PC-9 (cell line): ENCODE measurements at regions not wholly inside any gene's neighbourhood (a gene's known extent, or its start where the extent isn't known, plus 50 kb on each side); places are given as distances from the start of the nearest gene placed in this dataset.

Experiments used
- BruUV-seq: library from RNA; stranded (reverse); fragments of 400-500 nt; replicated peaks from 2 replicates; lab custom pipeline; 2021; lab: Mats Ljungman, UMichigan
- CTCF ChIA-PET: fragments of 300-600 bp; sonication (Branson Sonifier 250); formaldehyde crosslinking; loops from one replicate; lab custom pipeline; 2022; ENCODE audit warnings: antibody characterized with exemption; lab: Charles Lee
- POLR2A ChIA-PET: fragments of 300-600 bp; sonication (Branson Sonifier 250); formaldehyde crosslinking; loops from one replicate; lab custom pipeline; 2022; ENCODE audit warnings: antibody characterized with exemption; ENCODE audit not compliant: unreplicated experiment; lab: Charles Lee
- DNase-seq, 2 experiments: peaks; one replicate each; pipeline versions ENCODE4 v3.0.0 to v3.0.0-alpha.2; 2015 to 2022; ENCODE audit warnings: mixed read lengths in 1 of 2
- H2AFZ ChIP-seq: fragments of 200-600 bp; sonication (generic); 2 replicates; pipeline ENCODE4 v1.8.1; 2017; ENCODE audit warnings: antibody characterized with exemption
- H3F3A ChIP-seq: fragments of 200-600 bp; sonication (generic); 2 replicates; pipeline ENCODE4 v1.8.1; 2017; ENCODE audit warnings: antibody characterized with exemption, mild to moderate bottlenecking, low read depth; ENCODE audit not compliant: insufficient read depth
- H3K27ac ChIP-seq: fragments of 200-600 bp; sonication (generic); 2 replicates; pipeline ENCODE4 v1.6.1; 2016; ENCODE audit warnings: mixed run types
- H3K27me3 ChIP-seq: fragments of 200-600 bp; sonication (generic); 2 replicates; pipeline ENCODE4 v1.6.1; 2016; ENCODE audit warnings: low read depth, mixed run types; ENCODE audit not compliant: insufficient read depth
- H3K36me3 ChIP-seq: fragments of 200-600 bp; sonication (generic); 2 replicates; pipeline ENCODE4 v1.6.1; 2016; ENCODE audit warnings: low read depth, mixed run types
- H3K4me1 ChIP-seq: fragments of 200-600 bp; sonication (generic); replicated peaks from 2 replicates; pipeline ENCODE4 v1.6.1; 2016; ENCODE audit warnings: mixed run types; ENCODE audit not compliant: insufficient read depth
- H3K4me2 ChIP-seq: fragments of 200-600 bp; sonication (generic); 2 replicates; pipeline ENCODE4 v1.6.1; 2017; ENCODE audit warnings: mixed run types
- H3K4me3 ChIP-seq: fragments of 200-600 bp; sonication (generic); 2 replicates; pipeline ENCODE4 v1.6.1; 2016; ENCODE audit warnings: mixed run types
- H3K79me2 ChIP-seq: fragments of 200-600 bp; sonication (generic); 2 replicates; pipeline ENCODE4 v1.6.1; 2017; ENCODE audit warnings: low read depth, mixed run types
- H3K9me2 ChIP-seq: fragments of 200-600 bp; sonication (generic); 2 replicates; pipeline ENCODE4 v1.8.1; 2017; ENCODE audit warnings: mild to moderate bottlenecking; ENCODE audit not compliant: insufficient read depth
- H3K9me3 ChIP-seq: fragments of 200-600 bp; sonication (generic); 2 replicates; pipeline ENCODE4 v1.8.1; 2016; ENCODE audit warnings: low read depth; ENCODE audit not compliant: insufficient read depth
- H4K20me1 ChIP-seq: fragments of 200-600 bp; sonication (generic); 2 replicates; pipeline ENCODE4 v1.8.1; 2017; ENCODE audit not compliant: insufficient read depth
- EZH2 ChIP-seq: fragments of 200-600 bp; sonication (generic); IDR thresholded peaks from 2 replicates; pipeline ENCODE4 v1.8.0; 2017; ENCODE audit warnings: antibody characterized with exemption, low read depth
- intact Hi-C: fragments of 100-400 bp; cut with micrococcal nuclease; formaldehyde crosslinking; loops from one replicate; pipeline ENCODE4 v1.10.0; 2022; ENCODE audit not compliant: unreplicated experiment
- TF ChIP-seq, protein P1 (sequence below): fragments of 200-600 bp; sonication (generic); conservative IDR thresholded peaks from 2 replicates; pipeline ENCODE4 v1.6.1; 2017; ENCODE audit warnings: mixed run types, antibody characterized with exemption, mild to moderate bottlenecking, moderate library complexity

DNA sequence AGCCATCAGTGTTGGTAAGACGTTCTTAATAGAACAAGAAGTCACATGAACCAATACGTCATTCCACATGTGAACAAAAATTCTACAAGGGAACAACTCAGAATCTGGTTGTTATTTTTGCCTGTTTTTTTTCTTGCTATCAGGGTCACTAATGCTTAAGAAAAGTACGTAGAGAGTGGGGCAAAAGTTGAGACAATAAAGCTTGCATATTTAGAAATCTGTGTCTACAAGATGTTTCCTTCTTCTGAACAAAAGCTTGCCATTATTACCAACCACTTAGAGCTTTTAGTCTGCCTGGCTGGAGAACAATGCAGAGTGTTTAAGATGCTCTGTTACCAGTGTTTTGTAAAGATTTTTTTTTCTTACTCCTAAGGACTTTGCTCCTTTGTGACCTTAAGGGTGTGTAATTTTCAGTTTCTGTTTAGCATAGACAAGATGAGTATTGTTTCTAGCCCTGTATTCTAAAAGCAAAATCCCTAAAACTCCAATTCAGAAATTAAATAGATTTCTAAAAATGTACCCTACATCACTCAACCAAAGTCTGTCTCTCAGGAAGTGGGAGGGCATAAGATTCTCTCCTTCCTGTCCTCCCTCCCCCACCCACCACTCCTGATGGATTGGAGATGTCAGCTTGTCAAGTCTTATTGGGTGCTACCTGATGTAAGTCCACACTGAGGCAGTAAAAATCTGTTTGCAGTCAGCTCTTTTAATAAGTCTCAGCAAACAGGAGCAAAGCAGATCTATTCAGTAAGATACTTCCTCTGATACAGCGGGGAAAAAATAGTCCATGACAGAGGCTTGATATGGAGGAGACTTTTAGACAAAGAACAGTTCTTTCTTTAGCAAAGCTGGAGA is 267.6 kb downstream of the GRIN2B start:
- H3K9me2 ChIP-seq = no peaks in the 10 kb centered on the region
- no peaks in the 10 kb centered on the region for H3K9me3 ChIP-seq
- no peaks in the 10 kb centered on the region for H3K27me3 ChIP-seq
- H3K4me3 ChIP-seq = no peak overlapping the region
- H3K79me2 ChIP-seq = no peaks in the 10 kb centered on the region
- no peaks in the 10 kb centered on the region for H3K4me1 ChIP-seq
- no peak overlapping the region for H3K27ac ChIP-seq
- H2AFZ ChIP-seq = no peak overlapping the region
- BruUV-seq = no TSS peak
- no peaks in the 10 kb centered on the region for H3F3A ChIP-seq
- intact Hi-C loops = no loop called here
- ChIA-PET CTCF (no interaction called here), POLR2A (no interaction called here)
- no peaks in the 10 kb centered on the region for H3K36me3 ChIP-seq
- H4K20me1 ChIP-seq = no peaks in the 10 kb centered on the region
- no peak for DNase-seq
- H3K4me2 ChIP-seq = no peak overlapping the region
- no peak for TF ChIP-seq EZH2
- TF ChIP-seq, protein P1, sequence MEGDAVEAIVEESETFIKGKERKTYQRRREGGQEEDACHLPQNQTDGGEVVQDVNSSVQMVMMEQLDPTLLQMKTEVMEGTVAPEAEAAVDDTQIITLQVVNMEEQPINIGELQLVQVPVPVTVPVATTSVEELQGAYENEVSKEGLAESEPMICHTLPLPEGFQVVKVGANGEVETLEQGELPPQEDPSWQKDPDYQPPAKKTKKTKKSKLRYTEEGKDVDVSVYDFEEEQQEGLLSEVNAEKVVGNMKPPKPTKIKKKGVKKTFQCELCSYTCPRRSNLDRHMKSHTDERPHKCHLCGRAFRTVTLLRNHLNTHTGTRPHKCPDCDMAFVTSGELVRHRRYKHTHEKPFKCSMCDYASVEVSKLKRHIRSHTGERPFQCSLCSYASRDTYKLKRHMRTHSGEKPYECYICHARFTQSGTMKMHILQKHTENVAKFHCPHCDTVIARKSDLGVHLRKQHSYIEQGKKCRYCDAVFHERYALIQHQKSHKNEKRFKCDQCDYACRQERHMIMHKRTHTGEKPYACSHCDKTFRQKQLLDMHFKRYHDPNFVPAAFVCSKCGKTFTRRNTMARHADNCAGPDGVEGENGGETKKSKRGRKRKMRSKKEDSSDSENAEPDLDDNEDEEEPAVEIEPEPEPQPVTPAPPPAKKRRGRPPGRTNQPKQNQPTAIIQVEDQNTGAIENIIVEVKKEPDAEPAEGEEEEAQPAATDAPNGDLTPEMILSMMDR = no peak

DNA sequence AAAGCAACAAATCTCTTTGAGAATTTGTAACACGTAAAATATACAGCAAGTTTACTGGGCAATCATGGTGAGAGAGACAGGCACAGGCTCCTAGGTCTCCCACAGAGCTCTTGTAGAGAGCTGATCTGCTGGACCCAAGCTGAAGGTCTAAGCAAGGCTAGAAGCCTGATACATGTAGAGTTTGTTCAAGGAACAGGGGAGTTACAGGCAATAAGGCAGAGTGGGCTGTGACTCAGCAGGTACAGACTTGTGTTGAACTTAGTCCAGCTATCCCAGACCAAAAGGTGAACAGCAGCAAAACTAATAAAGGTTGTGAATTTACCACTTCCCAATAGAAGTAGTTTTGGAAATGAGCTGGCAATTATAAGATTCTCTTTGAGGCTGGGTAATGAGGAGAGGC is 273.6 kb downstream of the GRIN2B start:
- H3K27me3 ChIP-seq = no peaks in the 10 kb centered on the region
- no peaks in the 10 kb centered on the region for H3K36me3 ChIP-seq
- no peak overlapping the region for H3K4me2 ChIP-seq
- BruUV-seq = no TSS peak
- CTCF ChIA-PET = no interaction called here
- no peaks in the 10 kb centered on the region for H4K20me1 ChIP-seq
- H2AFZ ChIP-seq = no peak overlapping the region
- no peak overlapping the region for H3K27ac ChIP-seq
- no peaks in the 10 kb centered on the region for H3K4me1 ChIP-seq
- intact Hi-C loops = no loop called here
- H3K79me2 ChIP-seq = no peaks in the 10 kb centered on the region
- TF ChIP-seq, protein P1 = no peak
- TF ChIP-seq EZH2 = no peak
- H3K4me3 ChIP-seq = no peak overlapping the region
- POLR2A ChIA-PET = no interaction called here
- H3F3A ChIP-seq = no peaks in the 10 kb centered on the region
- DNase-seq = no peak
- no peaks in the 10 kb centered on the region for H3K9me2 ChIP-seq
- H3K9me3 ChIP-seq = no peaks in the 10 kb centered on the region

DNA sequence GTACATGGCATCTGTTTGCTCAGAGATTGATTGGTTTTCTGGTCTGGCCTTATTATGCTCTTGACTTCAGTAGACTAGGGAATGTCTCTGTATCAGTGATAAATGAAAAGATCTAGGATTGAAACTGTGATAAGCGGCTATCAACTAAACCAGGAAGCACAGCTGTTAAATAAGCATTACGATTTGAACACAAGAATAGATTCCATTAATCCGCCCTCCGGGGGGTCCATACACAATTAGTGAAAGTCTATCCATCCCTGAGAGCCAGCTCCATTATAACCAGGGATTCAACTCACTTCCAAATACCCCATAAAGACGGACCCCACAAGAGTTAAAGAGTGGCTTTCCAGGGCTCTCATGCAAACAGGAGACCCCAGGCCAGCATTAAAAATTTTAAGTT is 279.0 kb downstream of the GRIN2B start:
- ChIA-PET CTCF (no interaction called here), POLR2A (no interaction called here)
- no peak overlapping the region for H2AFZ ChIP-seq
- H3K27ac ChIP-seq = no peak overlapping the region
- no TSS peak for BruUV-seq
- H3K9me3 ChIP-seq = no peaks in the 10 kb centered on the region
- no peaks in the 10 kb centered on the region for H3K36me3 ChIP-seq
- H3K27me3 ChIP-seq = no peaks in the 10 kb centered on the region
- TF ChIP-seq, protein P1 = no peak
- TF ChIP-seq EZH2 = no peak
- DNase-seq = no peak
- no peaks in the 10 kb centered on the region for H3F3A ChIP-seq
- H3K4me3 ChIP-seq = no peak overlapping the region
- no peak overlapping the region for H3K4me2 ChIP-seq
- no peaks in the 10 kb centered on the region for H3K4me1 ChIP-seq
- no peaks in the 10 kb centered on the region for H3K79me2 ChIP-seq
- H4K20me1 ChIP-seq = no peaks in the 10 kb centered on the region
- intact Hi-C loops = no loop called here
- no peaks in the 10 kb centered on the region for H3K9me2 ChIP-seq
